GM21447 (cell line): ENCODE measurements at regions not wholly inside any gene's neighbourhood (a gene's known extent, or its start where the extent isn't known, plus 50 kb on each side); places are given as distances from the start of the nearest gene placed in this dataset.

Experiments
- ATAC-seq: cut with Tn5 transposase; IDR thresholded peaks from one replicate; pipeline ENCODE4 v1.9.1; 2021; ENCODE audit not compliant: unreplicated experiment

DNA sequence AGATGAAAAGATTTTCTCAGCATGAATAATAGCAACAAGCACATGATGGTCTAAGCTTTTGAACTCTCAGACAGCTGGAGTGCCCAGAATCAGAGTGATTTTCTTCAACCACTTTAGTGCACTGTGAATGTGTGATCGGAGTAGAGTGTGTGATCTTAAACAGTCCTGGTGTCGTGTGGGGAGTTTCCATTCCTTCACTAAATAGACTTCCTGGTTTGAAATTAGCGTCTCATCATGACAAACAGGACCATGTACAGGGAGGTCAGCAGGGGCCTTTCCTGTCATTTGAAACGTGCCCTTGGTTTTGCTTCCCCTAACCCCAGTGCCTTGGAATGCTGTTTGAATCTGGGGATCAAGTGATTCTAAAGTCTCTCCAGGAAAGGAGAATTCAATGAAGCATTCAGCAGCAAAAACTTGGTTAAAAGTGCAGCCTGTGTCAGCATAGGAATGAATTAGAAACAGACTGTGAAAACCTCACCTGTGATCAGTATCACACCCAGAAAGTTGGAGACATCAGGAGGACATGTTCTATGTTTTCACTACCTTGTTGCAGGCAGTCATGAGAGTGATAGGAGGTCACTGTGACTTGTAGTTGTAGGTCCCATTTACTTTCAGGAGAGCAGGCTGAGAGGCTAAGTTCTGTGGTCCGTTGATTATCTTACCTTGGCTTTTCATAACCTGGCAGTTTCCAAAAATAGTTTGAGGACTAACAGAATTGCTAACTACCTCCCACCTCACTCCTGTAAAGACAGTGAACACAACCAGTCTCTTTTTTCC lies 400.3 kb downstream of the MTX2 start:
- ATAC-seq: no peak

DNA sequence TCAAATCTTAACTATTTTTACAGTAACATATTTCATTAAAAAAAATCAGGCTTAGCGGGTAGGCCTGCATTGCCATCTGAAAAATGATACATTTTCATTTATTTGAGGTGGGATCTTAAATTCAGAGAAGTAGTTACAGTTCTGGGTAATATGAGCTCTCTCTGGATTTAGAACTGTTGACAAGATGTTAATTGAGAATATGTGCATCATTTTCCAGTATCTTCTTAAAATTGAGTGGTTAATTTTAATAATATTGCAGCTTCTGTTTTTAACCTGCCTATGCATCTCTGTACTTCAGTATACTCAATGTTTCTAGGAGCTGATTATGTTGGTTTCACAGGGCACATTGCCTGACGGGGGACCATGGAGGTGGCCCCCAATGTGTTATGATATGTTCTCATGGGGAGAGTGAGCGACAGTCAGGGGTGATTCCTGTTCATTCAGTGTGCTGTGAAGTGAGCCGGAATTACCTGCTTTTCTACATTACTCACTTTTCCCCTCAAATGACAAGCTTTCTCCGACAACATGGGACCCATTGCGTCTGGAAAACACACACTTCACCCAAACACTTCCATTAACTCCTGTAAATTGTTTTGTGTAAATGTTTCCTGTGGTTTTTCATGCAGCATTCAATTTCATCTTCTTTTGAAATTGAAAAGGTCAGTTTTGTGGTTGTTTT lies 406.2 kb downstream of the MTX2 start:
- ATAC-seq: no peak

DNA sequence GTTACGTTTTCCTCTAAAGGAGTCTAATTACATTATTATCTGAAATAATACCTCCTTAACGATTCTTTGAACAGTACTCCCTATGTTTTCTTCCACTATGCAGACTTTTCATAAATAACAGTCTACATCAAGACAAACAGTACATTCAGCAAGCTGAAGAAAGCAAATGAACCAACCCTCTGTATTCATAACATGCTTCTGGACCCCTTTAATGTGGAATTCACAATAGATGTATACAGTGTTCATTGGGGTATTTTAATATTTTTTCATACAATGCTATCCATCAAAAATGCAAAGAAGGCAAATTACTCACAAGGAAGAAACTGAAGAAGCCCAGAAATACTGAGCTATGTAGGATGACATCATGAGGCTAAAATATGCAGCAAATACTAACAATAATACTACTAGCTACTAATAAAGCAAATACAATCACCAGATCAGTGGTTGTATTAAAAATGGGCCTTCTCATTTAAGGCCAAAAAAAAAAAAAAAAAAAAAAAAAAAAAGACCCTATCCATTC lies 408.6 kb downstream of the MTX2 start:
- no peak for ATAC-seq

DNA sequence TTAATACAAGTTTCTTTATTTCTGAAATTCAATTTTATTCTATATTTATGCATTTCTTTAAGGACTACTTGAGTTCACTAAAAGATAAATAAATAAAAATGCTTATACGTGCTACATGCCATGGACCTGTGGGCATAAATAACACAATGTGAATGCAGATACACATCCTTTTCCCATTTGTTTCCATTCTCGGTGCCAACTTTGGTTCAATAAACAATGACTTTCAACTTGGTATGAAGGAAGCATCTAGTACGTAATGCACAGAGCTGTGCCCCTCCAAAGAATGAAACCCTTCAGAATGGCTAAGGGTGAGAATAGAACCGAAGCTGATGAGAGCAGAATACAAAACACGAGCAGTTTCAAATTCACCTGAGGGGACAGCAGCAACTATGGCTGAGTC lies 409.3 kb downstream of the MTX2 start:
- no peak for ATAC-seq

DNA sequence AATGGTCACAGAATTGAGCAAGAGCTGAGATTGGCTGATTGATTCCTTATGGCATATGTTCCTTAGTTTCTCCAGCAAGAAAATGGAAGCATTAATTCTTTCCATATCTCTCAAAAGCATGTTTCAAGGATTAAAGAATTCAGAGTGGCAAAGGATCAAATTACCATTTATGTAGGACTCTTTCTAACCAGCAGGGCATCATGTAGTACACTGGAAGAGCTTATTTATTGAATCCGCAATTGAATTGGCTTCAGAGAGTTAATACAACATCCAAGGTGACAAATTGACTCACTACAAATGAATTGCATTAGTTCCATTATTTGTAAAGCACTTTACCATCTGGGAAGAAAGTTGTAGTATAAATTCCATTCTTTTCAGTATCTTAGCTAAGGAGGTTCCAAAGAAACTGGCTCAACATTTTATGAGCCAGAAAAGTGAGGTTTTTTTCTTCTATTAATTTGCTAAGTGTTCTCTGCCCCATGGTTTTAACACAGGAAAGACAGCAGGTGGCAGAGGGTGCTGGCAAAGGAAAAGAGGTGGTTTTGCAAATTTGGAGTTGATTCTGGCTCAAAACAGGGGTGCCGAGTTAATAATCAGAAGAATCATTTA lies 409.9 kb downstream of the MTX2 start:
- no peak for ATAC-seq

DNA sequence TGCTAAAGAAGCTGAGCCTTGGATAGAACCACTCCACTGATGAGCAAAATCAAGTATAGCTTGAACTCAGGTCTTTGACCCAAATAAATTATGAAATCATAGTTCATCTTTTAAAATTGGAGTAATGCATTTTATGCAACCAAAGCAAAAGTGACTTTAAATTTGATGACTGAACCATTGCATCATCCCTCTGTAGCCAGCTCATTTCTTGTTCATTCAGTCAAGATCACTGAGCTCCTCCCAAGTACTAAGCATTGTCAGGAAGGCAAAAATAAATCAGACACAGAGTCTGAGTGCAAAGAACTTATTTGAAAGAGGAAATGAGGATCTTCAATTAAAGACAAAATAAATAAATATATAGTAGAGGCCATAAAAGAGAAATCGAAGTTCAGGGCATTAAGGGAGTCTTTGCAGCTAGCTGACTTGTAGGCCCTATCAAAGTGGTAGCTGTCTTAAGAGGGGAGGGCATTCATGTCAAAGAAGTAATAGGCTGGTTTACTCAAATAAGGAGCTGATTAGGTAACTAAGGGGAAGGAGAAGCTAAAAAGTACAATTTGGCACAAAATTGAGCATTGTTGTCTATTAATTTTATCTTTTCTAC lies 411.8 kb downstream of the MTX2 start:
- ATAC-seq: no peak

DNA sequence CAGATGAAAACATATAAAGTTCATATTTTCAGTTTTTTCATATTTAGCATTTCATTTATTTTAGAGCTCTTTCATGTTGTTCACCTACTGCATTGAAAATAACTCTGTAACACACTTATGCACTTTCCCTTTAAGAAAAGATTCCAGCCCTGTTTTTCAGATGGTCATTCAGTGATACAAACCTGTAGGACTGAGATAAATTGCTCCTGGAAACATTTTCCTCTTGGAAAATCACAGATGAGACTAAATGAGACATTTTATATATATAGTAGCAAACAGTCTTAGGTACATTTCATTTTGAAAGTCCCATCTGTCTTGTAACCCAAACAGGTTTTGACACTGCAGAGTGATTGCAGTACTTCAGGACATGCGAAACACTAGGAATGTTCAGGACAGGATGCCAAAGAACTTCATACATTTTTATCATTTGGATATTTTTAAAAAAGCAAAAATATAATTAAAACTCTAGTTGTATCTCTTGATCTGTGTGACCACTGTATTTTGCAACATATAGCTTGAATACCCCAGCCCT lies 412.4 kb downstream of the MTX2 start:
- no peak for ATAC-seq

DNA sequence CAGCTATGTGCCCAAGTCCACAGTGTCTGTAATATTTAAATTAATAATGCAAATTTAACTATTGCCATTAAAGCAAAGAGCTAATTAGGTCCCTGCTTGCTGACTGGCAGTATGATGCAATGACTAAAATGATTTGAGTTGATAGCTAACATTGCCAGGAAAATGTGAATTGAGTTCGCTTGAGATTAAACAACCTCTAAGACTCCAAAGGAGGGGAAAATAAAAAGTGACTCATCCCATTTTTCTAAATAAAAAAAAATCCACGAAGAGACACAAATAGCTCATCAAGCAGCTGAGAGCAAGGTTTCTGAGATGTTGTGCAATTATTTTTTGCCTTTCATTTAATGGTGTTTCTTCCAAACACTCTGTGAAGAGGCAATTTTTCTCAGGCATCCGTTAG lies 413.0 kb downstream of the MTX2 start:
- no peak for ATAC-seq

DNA sequence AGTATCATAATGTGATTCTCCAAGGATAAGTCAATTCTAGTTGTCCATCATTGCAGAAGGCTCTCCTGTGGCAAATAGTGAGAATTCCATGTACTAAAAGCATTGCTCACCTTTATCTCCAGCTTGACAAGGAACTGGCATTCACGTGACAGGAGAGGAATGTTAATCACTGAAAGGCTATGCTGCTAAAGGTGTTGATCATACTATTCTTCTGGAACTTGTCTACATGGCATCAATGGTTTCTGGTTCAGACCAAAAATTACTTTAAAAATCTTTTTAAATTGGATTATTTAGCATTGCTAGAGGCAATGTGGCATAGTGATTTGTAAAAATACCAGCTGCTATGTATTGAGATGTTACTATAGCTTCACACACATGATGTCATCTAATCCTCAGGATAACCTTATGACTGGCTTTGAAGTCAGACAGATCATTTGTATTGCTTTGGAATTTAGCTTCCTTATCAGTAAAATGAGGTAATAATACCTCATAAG lies 414.4 kb downstream of the MTX2 start:
- ATAC-seq: no peak

DNA sequence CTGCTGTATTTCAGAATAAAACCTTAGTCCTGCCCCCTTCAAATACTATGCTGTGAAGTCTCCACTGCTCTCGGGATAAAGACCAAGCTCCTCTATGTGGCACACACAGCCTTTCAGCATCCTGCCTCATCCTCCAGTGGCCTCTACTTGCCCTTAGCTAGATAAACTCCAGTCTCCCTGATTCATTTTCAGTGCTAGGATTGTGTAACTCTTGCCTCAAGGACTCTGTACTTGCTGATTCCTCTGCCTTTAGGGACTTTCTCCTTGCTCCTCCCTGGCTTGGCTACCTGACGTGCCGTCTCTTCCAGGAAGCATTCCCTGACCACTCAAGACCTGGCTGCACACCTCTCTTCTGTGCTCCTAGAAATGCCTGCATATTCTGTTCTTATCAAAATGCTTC lies 416.7 kb downstream of the MTX2 start:
- ATAC-seq: no peak

DNA sequence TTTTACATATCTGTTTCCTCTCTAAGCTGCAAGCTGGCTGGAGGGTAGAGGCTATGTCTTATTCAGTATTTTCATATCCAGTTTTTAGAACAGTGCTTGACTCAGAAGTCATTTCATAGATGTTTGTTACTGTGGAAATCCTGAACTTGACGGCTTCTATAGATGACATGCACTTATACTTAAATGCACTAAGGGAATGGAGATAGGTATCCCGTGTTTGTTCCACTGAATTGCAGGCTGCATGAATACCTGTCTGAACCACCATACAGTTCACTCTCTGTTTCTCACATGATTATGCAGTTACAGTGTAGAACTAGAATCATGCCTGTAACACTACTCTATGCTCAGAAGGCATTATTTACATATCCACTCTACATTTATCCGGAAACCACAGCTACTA lies 417.1 kb downstream of the MTX2 start:
- no peak for ATAC-seq

DNA sequence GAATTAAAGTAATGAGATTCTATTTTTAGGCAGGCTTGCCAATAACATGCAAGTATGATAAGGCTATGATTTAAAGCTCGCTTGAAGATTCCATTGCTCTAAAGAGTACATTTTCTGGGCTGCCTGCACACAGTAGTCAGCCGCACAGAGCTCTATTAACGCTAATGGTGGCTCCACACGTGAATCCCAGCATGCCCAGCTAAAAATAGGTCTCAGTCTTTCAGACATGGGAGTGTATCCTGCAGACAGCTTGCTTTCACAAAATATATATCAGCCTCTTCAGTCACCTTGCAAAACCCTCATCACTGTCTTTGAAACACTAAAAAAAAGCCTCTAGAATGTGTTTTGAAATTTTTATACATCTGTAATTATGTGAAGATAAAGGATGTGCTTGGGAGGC lies 418.1 kb downstream of the MTX2 start:
- ATAC-seq: no peak

DNA sequence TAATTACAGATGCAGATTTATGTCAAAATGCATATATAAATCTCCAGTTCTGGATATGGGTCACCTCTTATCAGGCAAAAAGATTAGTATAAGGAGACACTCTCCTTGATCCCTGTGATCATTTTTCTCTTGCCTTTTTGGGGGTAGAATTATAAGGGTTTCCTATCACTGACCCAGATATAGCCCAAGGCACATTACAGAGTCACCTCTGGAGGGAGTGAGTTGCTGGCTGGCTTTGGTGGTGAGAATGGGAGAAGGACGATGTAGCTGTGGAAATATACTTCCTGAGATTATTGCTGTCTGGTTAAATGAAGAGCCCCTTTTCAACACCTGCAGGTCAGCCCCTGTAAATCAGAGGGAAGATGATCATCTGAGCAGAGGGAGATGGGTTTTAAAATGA lies 418.7 kb downstream of the MTX2 start:
- ATAC-seq: no peak

DNA sequence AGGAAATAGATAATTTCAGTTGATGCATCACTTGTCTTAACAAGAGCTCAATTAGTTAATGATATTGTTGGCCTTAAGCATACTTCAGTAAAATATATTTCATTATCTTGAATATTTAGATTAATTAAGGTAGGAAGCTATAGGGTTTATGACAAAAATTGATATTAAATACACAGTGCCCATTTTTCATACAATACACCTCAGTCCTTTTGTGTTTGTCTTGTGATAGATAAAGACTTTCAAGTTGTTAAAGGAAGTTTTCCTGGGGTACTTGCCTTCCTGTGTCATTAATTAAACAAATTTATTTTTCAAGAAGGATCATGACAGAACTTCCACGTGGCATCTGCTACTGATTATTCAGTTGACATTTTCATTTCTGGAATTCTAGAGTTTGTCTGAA lies 420.5 kb downstream of the MTX2 start:
- no peak for ATAC-seq

DNA sequence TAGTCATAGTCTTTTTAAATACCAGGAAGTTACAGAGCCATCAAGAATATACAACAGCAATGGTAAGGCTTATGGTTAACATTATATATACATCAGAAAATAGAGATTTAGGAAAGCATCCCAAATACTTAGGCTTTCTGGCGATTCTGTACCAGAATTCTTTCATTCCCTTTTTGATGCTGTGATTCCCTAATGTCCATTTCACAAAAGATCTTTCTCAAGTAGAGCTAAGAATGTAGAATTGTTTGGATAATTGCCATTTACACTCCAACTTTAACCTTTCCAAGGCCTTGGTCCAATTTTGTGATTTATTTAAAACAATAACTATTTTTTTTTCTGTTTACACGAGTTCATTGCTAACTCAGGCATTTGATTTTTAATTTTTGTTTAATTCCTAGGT lies 422.2 kb downstream of the MTX2 start:
- no peak for ATAC-seq

DNA sequence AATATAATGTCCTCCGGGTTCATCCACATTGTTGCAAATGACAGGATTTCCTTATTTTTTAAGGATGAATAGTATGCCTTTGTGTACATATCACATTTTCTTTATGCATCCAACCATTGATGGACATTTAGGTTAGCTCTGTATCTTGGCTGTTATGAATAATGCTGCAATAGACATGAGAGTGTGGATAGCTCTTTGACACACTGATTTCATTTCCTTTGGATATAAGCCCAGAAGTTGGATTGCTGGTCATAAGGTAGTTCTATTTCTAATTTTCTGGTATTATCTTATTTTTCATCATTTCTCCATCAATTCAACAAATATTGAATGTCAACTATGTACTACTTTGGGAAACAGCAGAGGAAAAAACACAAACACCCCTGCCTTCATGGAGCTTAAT lies 423.3 kb downstream of the MTX2 start:
- ATAC-seq: no peak

DNA sequence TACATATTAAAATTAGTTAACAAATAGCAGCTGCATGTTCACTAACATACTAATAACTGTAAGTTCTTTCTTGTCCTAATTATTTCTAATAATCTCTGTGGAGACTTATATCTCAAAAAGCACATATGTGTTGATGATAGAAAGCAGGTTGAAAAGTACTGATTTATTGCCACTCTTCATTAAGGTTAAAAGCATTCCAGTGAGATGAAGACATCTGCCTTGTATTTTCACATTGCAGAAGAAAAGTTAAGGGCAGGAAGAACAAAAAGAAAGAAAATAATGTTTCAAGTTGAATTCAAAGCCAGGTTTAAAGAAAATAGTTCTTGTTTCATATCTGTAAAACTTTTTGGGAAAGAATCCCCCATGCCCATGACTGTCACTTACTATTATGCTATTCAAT lies 429.9 kb downstream of the MTX2 start:
- ATAC-seq: no peak

DNA sequence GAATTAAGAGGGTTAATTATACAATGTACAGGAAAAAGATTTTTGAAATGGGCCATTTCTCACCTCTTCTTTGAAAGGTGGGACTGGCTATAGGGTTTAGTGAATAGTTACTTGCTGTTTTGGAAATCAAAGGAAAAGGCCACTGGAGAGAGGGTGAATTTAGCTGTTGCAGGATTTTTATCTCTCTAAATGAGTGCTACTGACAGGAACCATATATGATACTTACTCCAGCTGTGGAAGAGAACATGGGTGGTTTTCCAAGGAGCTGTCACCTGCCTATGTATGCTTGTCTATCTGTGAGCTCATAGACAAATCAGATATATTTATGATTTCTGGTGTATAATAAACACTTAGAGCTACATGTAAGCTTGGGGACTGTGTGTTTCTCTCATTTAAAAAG lies 430.4 kb downstream of the MTX2 start:
- ATAC-seq: no peak

DNA sequence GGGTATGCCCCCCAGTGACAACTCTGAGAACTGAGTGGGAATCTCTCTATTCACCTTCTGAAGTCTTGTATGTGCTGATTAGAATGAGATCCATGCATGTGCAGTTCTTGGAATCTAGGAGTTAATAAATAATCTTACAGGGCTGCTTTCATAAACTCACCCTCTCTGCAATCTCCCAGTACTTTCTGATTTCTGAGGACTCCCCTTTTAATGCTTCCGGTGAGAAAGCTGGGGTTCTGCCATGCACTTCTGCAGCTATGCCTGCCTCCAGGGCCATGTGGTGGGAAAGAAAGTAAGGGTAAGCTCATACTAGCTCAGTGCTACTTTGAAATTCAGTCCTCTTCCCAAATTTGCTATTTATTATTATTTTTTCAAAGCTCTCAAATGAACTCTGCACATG lies 432.9 kb downstream of the MTX2 start:
- no peak for ATAC-seq

DNA sequence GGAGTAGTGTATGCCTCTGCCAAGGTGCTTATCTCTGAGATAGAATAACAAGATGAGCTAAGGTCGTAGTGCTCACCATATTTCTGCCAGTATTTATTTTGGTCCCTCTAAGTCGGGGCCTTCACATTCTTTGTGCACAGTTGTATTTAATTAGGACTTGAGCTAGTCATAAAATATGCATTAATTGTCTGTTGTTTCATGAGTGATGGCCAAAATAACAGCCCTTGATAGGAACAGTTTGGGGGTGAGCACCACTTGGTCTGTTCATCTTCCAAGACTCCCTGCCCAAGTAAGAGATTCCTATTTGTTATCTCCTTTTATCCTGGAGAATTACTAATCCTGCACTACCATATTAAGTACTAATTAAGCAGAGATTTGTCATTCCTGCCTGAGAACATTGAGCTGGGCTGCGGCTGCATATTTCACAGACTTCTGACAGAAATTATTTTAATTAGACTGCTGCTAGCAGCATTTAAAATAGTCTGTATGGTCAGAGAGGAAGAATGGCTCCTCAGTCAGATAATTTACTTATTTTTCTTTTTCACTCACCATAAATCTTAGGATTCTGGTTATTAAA lies 435.1 kb downstream of the MTX2 start:
- ATAC-seq: no peak
